CD14-positive monocyte (primary cell): ENCODE measurements at regions not wholly inside any gene's neighbourhood (a gene's known extent, or its start where the extent isn't known, plus 50 kb on each side); places are given as distances from the start of the nearest gene placed in this dataset.

Source experiments
- DNase-seq, 3 donors: peaks; one replicate each; pipeline ENCODE4 v3.0.0-alpha.2; 2011 to 2022
- H2AFZ ChIP-seq: 2 replicates; pipeline ENCODE4 v1.6.0; 2012; ENCODE audit warnings: mild to moderate bottlenecking, low read depth, low read length, inconsistent platforms; ENCODE audit not compliant: insufficient read depth, poor library complexity, severe bottlenecking
- H3K27ac ChIP-seq, 2 donors: 1 replicate in 1 of 2; 2 replicates in 1 of 2; pipeline ENCODE4 v1.5.1; 2012 to 2013; ENCODE audit warnings: low read length in 2 of 2, control low read depth in 1 of 2, inconsistent platforms in 1 of 2, low read depth in 1 of 2, mild to moderate bottlenecking in 1 of 2
- H3K27me3 ChIP-seq, 2 donors: one replicate each; pipeline versions ENCODE4 v1.6.0 to v1.6.1; 2011 to 2013; ENCODE audit warnings: low read length in 2 of 2; ENCODE audit not compliant: control insufficient read depth in 2 of 2, insufficient read depth in 2 of 2
- H3K36me3 ChIP-seq, 2 donors: replicated peaks in 1 of 2; 1 replicate in 1 of 2; 2 replicates in 1 of 2; pipeline versions ENCODE4 v1.5.1 to v1.6.1; 2012 to 2013; ENCODE audit warnings: low read length in 2 of 2, control low read depth in 1 of 2, inconsistent platforms in 1 of 2, mild to moderate bottlenecking in 1 of 2; ENCODE audit not compliant: insufficient read depth in 2 of 2, control insufficient read depth in 1 of 2
- H3K4me1 ChIP-seq, 2 donors: 1 replicate in 1 of 2; 2 replicates in 1 of 2; pipeline versions ENCODE4 v1.5.1 to v1.6.1; 2012 to 2013; ENCODE audit warnings: low read length in 2 of 2, control low read depth in 1 of 2, inconsistent platforms in 1 of 2, mild to moderate bottlenecking in 1 of 2, moderate library complexity in 1 of 2; ENCODE audit not compliant: insufficient read depth in 2 of 2, control insufficient read depth in 1 of 2
- H3K4me2 ChIP-seq: replicated peaks from 2 replicates; pipeline ENCODE3; 2012; ENCODE audit warnings: low read length, moderate library complexity, mild to moderate bottlenecking; ENCODE audit not compliant: poor library complexity, severe bottlenecking; ENCODE audit errors: extremely low read depth
- H3K4me3 ChIP-seq, 3 experiments: fragments of 200-600 bp in 1 of 3; sonication (generic) in 1 of 3; replicated peaks in 1 of 3; 1 replicate in 2 of 3; 2 replicates in 1 of 3; pipeline ENCODE4 v1.5.1; 2011 to 2013; ENCODE audit warnings: low read length in 3 of 3, mild to moderate bottlenecking in 3 of 3, control low read depth in 2 of 3, low read depth in 2 of 3, inconsistent platforms in 1 of 3, moderate library complexity in 1 of 3
- H3K79me2 ChIP-seq: 2 replicates; pipeline ENCODE4 v1.6.0; 2012; ENCODE audit warnings: mild to moderate bottlenecking, control low read depth, inconsistent platforms, low read length, moderate library complexity; ENCODE audit not compliant: insufficient read depth
- H3K9ac ChIP-seq: 2 replicates; pipeline ENCODE4 v1.6.0; 2017; ENCODE audit warnings: low read length, mild to moderate bottlenecking; ENCODE audit not compliant: insufficient read depth, poor library complexity, severe bottlenecking
- H3K9me3 ChIP-seq, 2 donors: replicated peaks in 1 of 2; 1 replicate in 1 of 2; 2 replicates in 1 of 2; pipeline versions ENCODE4 v1.5.1 to v1.6.1; 2012 to 2013; ENCODE audit warnings: low read length in 2 of 2, control low read depth in 1 of 2; ENCODE audit not compliant: control insufficient read depth in 1 of 2, insufficient read depth in 1 of 2
- H4K20me1 ChIP-seq: 2 replicates; pipeline ENCODE4 v1.6.0; 2012; ENCODE audit warnings: mild to moderate bottlenecking, low read length, control low read depth, moderate library complexity; ENCODE audit not compliant: insufficient read depth
- H3K27ac Mint-ChIP-seq, 7 donors: one replicate each; pipeline ENCODE4 v1.8.0; 2020; ENCODE audit warnings: mild to moderate bottlenecking in 7 of 7, mixed read lengths in 7 of 7, moderate library complexity in 6 of 7, inconsistent platforms in 2 of 7
- H3K27me3 Mint-ChIP-seq, 3 donors: one replicate each; pipeline ENCODE4 v1.8.0; 2021 to 2022; ENCODE audit warnings: low read depth in 3 of 3, mild to moderate bottlenecking in 3 of 3, mixed read lengths in 3 of 3, moderate library complexity in 3 of 3, inconsistent platforms in 1 of 3
- H3K36me3 Mint-ChIP-seq, 2 donors: one replicate each; pipeline ENCODE4 v1.8.0; 2020; ENCODE audit warnings: mixed read lengths in 2 of 2, inconsistent platforms in 1 of 2, mild to moderate bottlenecking in 1 of 2
- H3K4me1 Mint-ChIP-seq: one replicate; pipeline ENCODE4 v1.8.0; 2020; ENCODE audit warnings: mild to moderate bottlenecking, mixed read lengths
- H3K4me3 Mint-ChIP-seq, 2 donors: one replicate each; pipeline ENCODE4 v1.8.0; 2020; ENCODE audit warnings: mild to moderate bottlenecking in 2 of 2, mixed read lengths in 2 of 2, moderate library complexity in 1 of 2
- H3K9me3 Mint-ChIP-seq, 7 donors: one replicate each; pipeline ENCODE4 v1.8.0; 2020 to 2022; ENCODE audit warnings: mixed read lengths in 7 of 7, mild to moderate bottlenecking in 6 of 7, moderate library complexity in 6 of 7, inconsistent platforms in 2 of 7
- CTCF ChIP-seq: fragments of 200-600 bp; IDR thresholded peaks from one replicate; pipeline ENCODE4 v1.8.0; 2022; ENCODE audit warnings: antibody characterized with exemption, mild to moderate bottlenecking
- WGBS: methylation state at CpG from one replicate; pipeline ENCODE4 v1.1.5; 2013; ENCODE audit warnings: missing lambda C conversion rate; ENCODE audit not compliant: insufficient coverage; 5-methylcytosine and 5-hydroxymethylcytosine counted together
- intact Hi-C, 2 donors: fragments of 100-400 bp; cut with micrococcal nuclease; formaldehyde crosslinking; loops; one replicate each; pipeline versions ENCODE4 v1.15.0 to v1.15.1; 2023

GRCh38 chr2:21559351-21559750 lies 435.6 kb downstream of the TDRD15 start:
- H3K27ac ChIP-seq: no peak overlapping the region
- no peak overlapping the region for H3K4me2 ChIP-seq
- Mint-ChIP-seq H3K4me3 (no peak overlapping the region), H3K27ac (no peak overlapping the region), H3K9me3 (peaks cover 0 to 13% (median 8%) of the 10 kb centered on the region in 7 donors), H3K4me1 (no peaks in the 10 kb centered on the region), H3K27me3 (no peaks in the 10 kb centered on the region), H3K36me3 (no peaks in the 10 kb centered on the region)
- no peak overlapping the region for H2AFZ ChIP-seq
- TF ChIP-seq CTCF: no peak
- H3K79me2 ChIP-seq: no peaks in the 10 kb centered on the region
- intact Hi-C loops: no loop called here
- no peak for DNase-seq
- no peaks in the 10 kb centered on the region for H3K27me3 ChIP-seq
- H3K9me3 ChIP-seq: peaks cover 5 to 9% of the 10 kb centered on the region in 2 donors
- no peaks in the 10 kb centered on the region for H3K36me3 ChIP-seq
- H4K20me1 ChIP-seq: no peaks in the 10 kb centered on the region
- no peaks in the 10 kb centered on the region for H3K4me1 ChIP-seq
- H3K4me3 ChIP-seq: no peak overlapping the region
- WGBS: 95% methylated on average over 2 of the region's 4 CpGs
- no peak overlapping the region for H3K9ac ChIP-seq

DNA sequence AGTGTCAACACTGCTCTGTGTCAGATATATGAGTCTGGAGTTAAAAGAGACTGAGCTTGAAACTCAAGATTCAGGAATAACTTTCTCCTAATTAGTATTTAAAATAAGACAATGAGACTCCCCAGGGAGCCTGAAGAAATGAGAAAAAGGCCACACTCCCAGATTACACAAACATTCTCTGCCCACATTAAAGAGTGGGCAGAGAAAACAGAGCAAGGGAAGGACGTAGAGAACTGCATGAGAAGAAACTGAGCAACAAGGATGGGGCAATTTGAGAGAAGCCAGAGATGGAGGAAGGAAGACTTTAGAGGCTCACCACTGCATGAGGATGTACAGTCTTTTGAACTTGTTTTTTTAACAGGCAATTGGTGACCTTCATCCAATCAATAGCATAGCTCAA lies 438.2 kb downstream of the TDRD15 start:
- Mint-ChIP-seq H3K27ac (peak overlapping the region in 1 of 7 donors; percentile 70), H3K4me3 (no peak overlapping the region), H3K36me3 (no peaks in the 10 kb centered on the region), H3K9me3 (peaks cover 0 to 8% (median 2%) of the 10 kb centered on the region in 7 donors), H3K4me1 (no peaks in the 10 kb centered on the region), H3K27me3 (no peaks in the 10 kb centered on the region)
- Histone ChIP-seq H2AFZ (no peak overlapping the region), H3K27ac (no peak overlapping the region), H3K79me2 (no peaks in the 10 kb centered on the region), H3K4me1 (no peaks in the 10 kb centered on the region), H3K9ac (no peak overlapping the region), H3K4me2 (no peak overlapping the region), H3K4me3 (no peak overlapping the region), H3K36me3 (no peaks in the 10 kb centered on the region), H3K27me3 (no peaks in the 10 kb centered on the region), H3K9me3 (peaks cover 0 to 4% of the 10 kb centered on the region in 2 donors), H4K20me1 (no peaks in the 10 kb centered on the region)
- intact Hi-C loops: no loop called here
- TF ChIP-seq CTCF: no peak
- no CpG with 5 or more reads among the region's 1 CpG for WGBS
- no peak for DNase-seq
